Fibroblast of skin of left quadriceps (primary cell): ENCODE measurements at regions not wholly inside any gene's neighbourhood (a gene's known extent, or its start where the extent isn't known, plus 50 kb on each side); places are given as distances from the start of the nearest gene placed in this dataset.

ENCODE experiments used
- DNase-seq, 2 experiments: peaks; one replicate each; pipeline ENCODE4 v3.0.0-alpha.2; 2013; ENCODE audit warnings: low read depth in 2 of 2

GRCh38 chr17:73929860-73930430 is 273.5 kb upstream of the RPL38 start:
- DNase-seq: no peak

- no peak for DNase-seq
Observed at GRCh38 chr17:73932216-73932749, 271.2 kb upstream of the RPL38 start.

GRCh38 chr17:73933164-73933766 is 270.2 kb upstream of the RPL38 start:
- no peak for DNase-seq

GRCh38 chr17:73933871-73934270 is 269.6 kb upstream of the RPL38 start:
- no peak for DNase-seq

- DNase-seq: no peak
Observed at GRCh38 chr17:73934696-73935095, 268.8 kb upstream of the RPL38 start.

GRCh38 chr17:73936908-73937627 is 266.4 kb upstream of the RPL38 start:
- no peak for DNase-seq

GRCh38 chr17:73938706-73939105 is 264.8 kb upstream of the RPL38 start:
- DNase-seq: no peak

- no peak for DNase-seq
Observed at GRCh38 chr17:73939806-73940205, 263.7 kb upstream of the RPL38 start.

- no peak for DNase-seq
Observed at GRCh38 chr17:73940511-73940910, 263.0 kb upstream of the RPL38 start.

GRCh38 chr17:73941919-73942530 is 261.5 kb upstream of the RPL38 start:
- no peak for DNase-seq

GRCh38 chr17:73942703-73943415 is 260.6 kb upstream of the RPL38 start:
- no peak for DNase-seq

GRCh38 chr17:73943416-73944110 is 259.9 kb upstream of the RPL38 start:
- DNase-seq: no peak

- no peak for DNase-seq
Observed at GRCh38 chr17:73944366-73944765, 259.1 kb upstream of the RPL38 start.

GRCh38 chr17:73947281-73947965 is 256.1 kb upstream of the RPL38 start:
- no peak for DNase-seq

GRCh38 chr17:73947966-73948355 is 255.5 kb upstream of the RPL38 start:
- DNase-seq: no peak

GRCh38 chr17:73949903-73950592 is 253.4 kb upstream of the RPL38 start:
- no peak for DNase-seq

GRCh38 chr17:73950593-73950914 is 252.9 kb upstream of the RPL38 start:
- DNase-seq: no peak

- peak in 1 of 2 experiments; percentile 9 for DNase-seq
Observed at GRCh38 chr17:73952082-73952479, 251.4 kb upstream of the RPL38 start.

GRCh38 chr17:73952480-73953205 is 250.8 kb upstream of the RPL38 start:
- no peak for DNase-seq
